Stimulated activated CD4-positive, alpha-beta T cell treated with anti-CD3 and anti-CD28 coated beads, Interleukin-12 subunit alpha, Interleukin-12 subunit beta, amount 100 ng/mL, for 4 hours (primary cell): ENCODE measurements at regions not wholly inside any gene's neighbourhood (a gene's known extent, or its start where the extent isn't known, plus 50 kb on each side); places are given as distances from the start of the nearest gene placed in this dataset.
"Not testable (repeated sequence)": the region's sequence is repeated elsewhere in the genome, so short reads cannot be mapped to it uniquely, and the experiment has no call there.

Experiments
- DNase-seq: peaks from one replicate; pipeline ENCODE4 v3.0.0-alpha.2; 2020

GRCh38 chr6:85278466-85279035 is 171.3 kb upstream of the NT5E start:
- no peak for DNase-seq

GRCh38 chr6:85276026-85276425 is 173.9 kb upstream of the NT5E start:
- DNase-seq, result not testable (repeated sequence)

- DNase-seq, result no peak
These were observed 174.4 kb upstream of the NT5E start for GRCh38 chr6:85275338-85275985.

GRCh38 chr6:85273870-85274269 is 176.0 kb upstream of the NT5E start:
- DNase-seq, result no peak

GRCh38 chr6:85273046-85273445 is 176.8 kb upstream of the NT5E start:
- DNase-seq, result no peak

GRCh38 chr6:85272592-85272991 is 177.3 kb upstream of the NT5E start:
- no peak for DNase-seq

- no peak for DNase-seq
These were observed 187.3 kb upstream of the NT5E start for GRCh38 chr6:85262621-85263020.

GRCh38 chr6:85261271-85261670 is 188.6 kb upstream of the NT5E start:
- no peak for DNase-seq

- no peak for DNase-seq
These were observed 194.2 kb upstream of the NT5E start for GRCh38 chr6:85255661-85256060.

- DNase-seq, result no peak
These were observed 197.3 kb upstream of the NT5E start for GRCh38 chr6:85252552-85252951.

GRCh38 chr6:85252085-85252484 is 197.8 kb upstream of the NT5E start:
- DNase-seq, result no peak

- no peak for DNase-seq
These were observed 198.6 kb upstream of the NT5E start for GRCh38 chr6:85251300-85251699.

- no peak for DNase-seq
These were observed 199.2 kb upstream of the NT5E start for GRCh38 chr6:85250586-85251220.

- no peak for DNase-seq
These were observed 204.9 kb upstream of the NT5E start for GRCh38 chr6:85245004-85245403.

- DNase-seq, result no peak
These were observed 208.3 kb upstream of the NT5E start for GRCh38 chr6:85241498-85242052.

GRCh38 chr6:85240787-85241385 is 209.0 kb upstream of the NT5E start:
- DNase-seq, result no peak

GRCh38 chr6:85237478-85237877 is 212.4 kb upstream of the NT5E start:
- DNase-seq, result no peak

- no peak for DNase-seq
These were observed 213.2 kb upstream of the NT5E start for GRCh38 chr6:85236636-85237035.

- DNase-seq, result not testable (repeated sequence)
These were observed 222.5 kb upstream of the NT5E start for GRCh38 chr6:85227345-85227744.

- not testable (repeated sequence) for DNase-seq
These were observed 237.1 kb upstream of the NT5E start for GRCh38 chr6:85212794-85213193.

GRCh38 chr6:85195243-85195642 is 254.6 kb upstream of the NT5E start:
- no peak for DNase-seq

GRCh38 chr6:85193339-85193738 is 256.5 kb upstream of the NT5E start:
- DNase-seq, result no peak

GRCh38 chr6:85192596-85192995 is 257.3 kb upstream of the NT5E start:
- no peak for DNase-seq

- DNase-seq, result no peak
These were observed 257.7 kb upstream of the NT5E start for GRCh38 chr6:85192186-85192585.
